Liver (tissue), 3 donors: ENCODE measurements at regions not wholly inside any gene's neighbourhood (a gene's known extent, or its start where the extent isn't known, plus 50 kb on each side); places are given as distances from the start of the nearest gene placed in this dataset.

Experiments
- ATF3 ChIP-seq: IDR thresholded peaks from 2 replicates; pipeline ENCODE4 v1.6.1; 2016; ENCODE audit warnings: antibody characterized with exemption
- CTCF ChIP-seq: fragments of 150-350 bp; IDR thresholded peaks from 2 replicates; pipeline ENCODE4 v1.5.1; 2017; ENCODE audit warnings: improper control_type of control experiment, low read depth, low read length; ENCODE audit not compliant: missing input control
- EGR1 ChIP-seq, 2 donors: IDR thresholded peaks; 2 replicates each; pipeline ENCODE4 v1.6.1; 2016 to 2018; ENCODE audit warnings: antibody characterized with exemption in 2 of 2, low read depth in 2 of 2
- RAD21 ChIP-seq, 2 donors: IDR thresholded peaks; 2 replicates each; pipeline ENCODE4 v1.6.1; 2016; ENCODE audit warnings: antibody characterized with exemption in 2 of 2, mild to moderate bottlenecking in 2 of 2
- REST ChIP-seq: IDR thresholded peaks from 2 replicates; pipeline ENCODE4 v1.6.1; 2016; ENCODE audit warnings: antibody characterized with exemption, mild to moderate bottlenecking
- SP1 ChIP-seq: IDR thresholded peaks from 2 replicates; pipeline ENCODE4 v1.6.1; 2018; ENCODE audit warnings: antibody characterized with exemption, mild to moderate bottlenecking
- YY1 ChIP-seq: IDR thresholded peaks from 2 replicates; pipeline ENCODE4 v1.6.1; 2016; ENCODE audit warnings: antibody characterized with exemption, mild to moderate bottlenecking
- ZBTB33 ChIP-seq: IDR thresholded peaks from 2 replicates; pipeline ENCODE4 v1.6.1; 2016; ENCODE audit warnings: antibody characterized with exemption
- donor health status: healthy.
- donor health status: healthy.

GRCh38 chr21:15301014-15301413 is 236.2 kb upstream of the NRIP1 start:
- TF ChIP-seq ZBTB33 (no peak), RAD21 (IDR thresholded peaks at IDR 0.05) (no peak), SP1 (no peak), YY1 (no peak), ATF3 (no peak), CTCF (no peak), REST (no peak), EGR1 (IDR thresholded peaks at IDR 0.05; ENCODE audit: low read depth in 2 of 2) (no peak)
